ENCODE measurements at regions not wholly inside any gene's neighbourhood (a gene's known extent, or its start where the extent isn't known, plus 50 kb on each side); places are given as distances from the start of the nearest gene placed in this dataset.

DNA sequence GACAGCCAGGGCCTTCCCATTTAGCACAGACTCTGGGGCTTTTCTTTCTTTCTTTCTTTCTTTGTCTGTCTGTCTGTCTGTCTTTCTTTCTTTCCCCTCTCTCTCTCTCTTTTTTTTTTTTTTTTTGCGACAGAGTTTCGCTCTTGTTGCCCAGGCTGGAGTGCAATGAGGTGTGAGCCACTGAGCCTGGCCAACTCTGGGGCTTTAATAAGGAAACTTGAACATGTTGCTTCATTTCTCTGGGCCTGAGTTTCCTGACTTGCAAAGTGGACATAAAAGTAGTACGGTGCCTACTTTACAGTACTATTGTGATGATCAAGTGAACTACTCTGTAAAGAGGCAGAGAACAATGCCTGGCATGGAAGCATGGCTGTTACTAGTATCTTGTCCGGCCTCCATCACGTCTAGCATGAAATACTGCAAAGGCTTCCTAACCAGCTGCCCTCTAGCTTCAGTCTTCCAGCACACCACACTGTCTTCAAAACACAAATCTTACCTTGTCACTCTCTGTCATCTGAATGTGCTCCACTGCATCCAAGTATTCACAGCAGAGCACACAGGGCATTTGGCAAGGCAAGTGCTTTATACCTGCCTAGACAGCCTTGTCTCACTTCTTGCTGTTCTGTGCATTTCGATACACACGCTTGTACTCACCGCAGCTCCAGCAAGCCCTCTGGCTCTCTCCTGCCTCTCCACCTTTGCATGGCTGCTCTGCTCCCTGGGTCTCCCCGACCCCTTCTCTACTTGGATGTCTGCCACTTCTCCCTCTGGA, 96.7 kb downstream of the IRF2BPL start:
- H3K4me3 Mint-ChIP-seq: no peak overlapping the region
- POLR2A ChIA-PET: no interaction called here

DNA sequence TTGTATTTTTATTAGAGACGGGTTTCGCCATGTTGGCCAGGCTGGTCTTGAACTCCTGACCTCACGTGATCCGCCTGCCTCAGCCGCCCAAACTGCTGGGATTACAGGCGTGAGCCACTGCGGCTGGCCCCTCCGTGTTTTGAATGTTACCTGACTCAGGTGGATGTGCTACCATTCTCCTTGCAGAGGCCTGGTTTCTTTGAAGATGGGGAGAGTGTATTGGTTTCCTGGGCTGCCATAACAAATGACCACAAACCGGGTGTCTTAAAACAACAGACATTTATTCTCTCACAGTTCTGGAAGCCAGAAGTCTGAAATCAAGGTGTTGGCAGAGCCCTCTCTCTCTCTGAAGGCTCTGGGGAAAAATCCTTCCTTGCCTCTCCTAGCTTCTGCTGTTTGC, 98.0 kb downstream of the IRF2BPL start:
- H3K36me3 Mint-ChIP-seq (ENCODE audit: low read depth): no peaks in the 10 kb centered on the region
- peak overlapping the region; percentile 52 for H3K4me3 Mint-ChIP-seq
- ChIA-PET CTCF (interaction anchor here (0.9 to 2.7 kb wide), 9 partner anchors 9 to 112 kb away, joined by 3 to 18 read pairs (median 5); no protein-coding TSS in a partner anchor), POLR2A (interaction anchor here (0.8 kb wide), 1 partner anchor 25 kb away, joined by 3 read pairs; no protein-coding TSS in a partner anchor)
- H3K4me1 Mint-ChIP-seq: peaks cover 80% of the 10 kb centered on the region
- peak; percentile 36 for DNase-seq
- H3K27me3 Mint-ChIP-seq: no peaks in the 10 kb centered on the region
- no peaks in the 10 kb centered on the region for H3K9me3 Mint-ChIP-seq
- H3K27ac Mint-ChIP-seq: peak overlapping the region; percentile 91

More for the DNA sequence above, 96.7 kb downstream of the IRF2BPL start:
- H3K36me3 Mint-ChIP-seq (ENCODE audit: low read depth): no peaks in the 10 kb centered on the region
- no peak for DNase-seq
- H3K27me3 Mint-ChIP-seq: no peaks in the 10 kb centered on the region
- CTCF ChIA-PET: interaction anchor here (0.9 to 2.4 kb wide), 5 partner anchors 9 to 19 kb away, joined by 3 to 12 read pairs (median 4); no protein-coding TSS in a partner anchor
- H3K27ac Mint-ChIP-seq: peak overlapping the region; percentile 78
- no peaks in the 10 kb centered on the region for H3K9me3 Mint-ChIP-seq
- H3K4me1 Mint-ChIP-seq: peaks cover 69% of the 10 kb centered on the region

GRCh38 chr14:76929927-76930326, 98.6 kb downstream of the IRF2BPL start:
- H3K9me3 Mint-ChIP-seq: no peaks in the 10 kb centered on the region
- H3K27ac Mint-ChIP-seq: peak overlapping the region; percentile 91
- peaks cover 85% of the 10 kb centered on the region for H3K4me1 Mint-ChIP-seq
- ChIA-PET CTCF (interaction anchor here (0.7 to 2.7 kb wide), 10 partner anchors 9 to 112 kb away, joined by 3 to 18 read pairs (median 5); no protein-coding TSS in a partner anchor), POLR2A (interaction anchor here (0.5 to 0.8 kb wide), 2 partner anchors 25 to 28 kb away, joined by 3 read pairs; no protein-coding TSS in a partner anchor)
- H3K27me3 Mint-ChIP-seq: no peaks in the 10 kb centered on the region
- DNase-seq: peak; percentile 88
- H3K4me3 Mint-ChIP-seq: peak overlapping the region; percentile 52
- H3K36me3 Mint-ChIP-seq (ENCODE audit: low read depth): no peaks in the 10 kb centered on the region

- no peak overlapping the region for H3K4me3 Mint-ChIP-seq
Measured at GRCh38 chr14:76927971-76928700, 100.4 kb downstream of the IRF2BPL start.

GRCh38 chr14:76926521-76927251, 100.5 kb downstream of the LRRC74A start:
- Mint-ChIP-seq H3K4me1 (peaks cover 95% of the 10 kb centered on the region), H3K9me3 (no peaks in the 10 kb centered on the region), H3K27me3 (no peaks in the 10 kb centered on the region), H3K27ac (peak overlapping the region; percentile 91), H3K4me3 (peak overlapping the region; percentile 54), H3K36me3 (ENCODE audit: low read depth) (no peaks in the 10 kb centered on the region)
- peak; percentile 88 for DNase-seq
- ChIA-PET CTCF (interaction anchor here (1.3 kb wide), 1 partner anchor 13 kb away, joined by 4 read pairs; no protein-coding TSS in a partner anchor), POLR2A (no interaction called here)

More at GRCh38 chr14:76927971-76928700, 100.4 kb downstream of the IRF2BPL start:
- Mint-ChIP-seq H3K27ac (peak overlapping the region; percentile 91), H3K9me3 (no peaks in the 10 kb centered on the region), H3K4me1 (peaks cover 94% of the 10 kb centered on the region), H3K27me3 (no peaks in the 10 kb centered on the region), H3K36me3 (ENCODE audit: low read depth) (no peaks in the 10 kb centered on the region)
- ChIA-PET CTCF (interaction anchor here (1.3 to 2.7 kb wide), 3 partner anchors 10 to 143 kb away, joined by 4 to 18 read pairs (median 5); no protein-coding TSS in a partner anchor), POLR2A (no interaction called here)
- DNase-seq: no peak

DNA sequence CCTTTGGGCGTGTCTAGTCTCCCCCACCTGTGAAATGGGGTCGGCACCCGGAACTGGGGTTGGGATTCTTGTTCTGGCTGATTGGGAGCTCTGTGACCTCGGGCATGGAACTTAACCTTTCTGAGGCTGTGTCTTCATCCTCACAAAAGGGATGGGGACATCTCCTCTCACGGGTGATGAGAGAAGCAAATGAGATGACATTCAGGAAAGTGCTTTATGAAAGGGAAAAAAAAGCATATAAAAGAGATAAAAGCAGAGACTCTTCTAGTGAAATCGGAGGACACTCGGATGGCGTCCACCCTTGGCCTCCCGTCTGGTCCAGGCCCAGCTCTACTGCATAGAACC, 98.9 kb downstream of the LRRC74A start:
- DNase-seq: no peak
- Mint-ChIP-seq H3K4me1 (peaks cover 93% of the 10 kb centered on the region), H3K4me3 (no peak overlapping the region), H3K27ac (peak overlapping the region; percentile 91), H3K36me3 (ENCODE audit: low read depth) (no peaks in the 10 kb centered on the region), H3K27me3 (no peaks in the 10 kb centered on the region), H3K9me3 (no peaks in the 10 kb centered on the region)
- POLR2A ChIA-PET: no interaction called here
- CTCF ChIA-PET: interaction anchor here (0.8 to 4.4 kb wide), 5 partner anchors 12 to 146 kb away, joined by 3 to 33 read pairs (median 4); no protein-coding TSS in a partner anchor

DNA sequence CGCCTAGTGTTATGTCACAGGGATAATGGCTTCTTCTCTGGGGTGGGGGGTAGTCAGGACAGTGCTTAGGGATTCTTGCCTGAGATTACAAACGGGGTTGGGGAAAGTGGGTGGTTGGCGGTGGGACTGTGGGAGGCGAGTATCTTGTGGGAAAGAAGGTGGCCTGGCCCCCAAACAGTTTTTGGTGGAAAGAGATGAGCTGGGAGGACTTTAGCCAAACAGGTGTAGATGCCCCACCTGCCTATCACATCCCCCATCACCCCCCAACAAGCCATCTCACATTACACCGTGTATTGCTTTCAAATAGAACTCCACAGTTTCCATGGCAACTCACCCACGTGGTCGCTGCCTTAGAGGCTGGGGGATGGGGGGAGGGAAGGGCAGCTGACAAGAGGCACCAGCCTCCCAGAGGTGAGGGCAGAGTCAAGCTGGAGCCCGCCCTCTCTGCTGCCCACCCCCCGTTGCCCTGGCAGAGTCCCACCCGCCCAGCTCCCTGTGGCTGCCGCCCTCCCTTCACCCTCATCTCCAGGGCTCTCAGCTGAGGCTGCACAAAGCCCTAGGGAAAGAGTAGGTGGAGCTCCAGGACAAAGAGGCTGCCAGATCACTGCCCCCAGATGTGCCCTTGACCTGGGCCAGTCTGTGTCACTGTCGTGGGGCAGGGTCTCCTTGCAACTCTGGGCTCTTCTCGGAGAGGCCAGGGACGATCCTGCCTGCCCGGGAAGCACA, 98.3 kb downstream of the LRRC74A start:
- H3K9me3 Mint-ChIP-seq: no peaks in the 10 kb centered on the region
- no peak overlapping the region for H3K4me3 Mint-ChIP-seq
- ChIA-PET CTCF (interaction anchor here (0.8 to 4.4 kb wide), 6 partner anchors 10 to 146 kb away, joined by 3 to 33 read pairs (median 4); no protein-coding TSS in a partner anchor), POLR2A (no interaction called here)
- H3K36me3 Mint-ChIP-seq (ENCODE audit: low read depth): no peaks in the 10 kb centered on the region
- peak overlapping the region; percentile 91 for H3K27ac Mint-ChIP-seq
- DNase-seq: peak; percentile 64
- H3K27me3 Mint-ChIP-seq: no peaks in the 10 kb centered on the region
- peaks cover 93% of the 10 kb centered on the region for H3K4me1 Mint-ChIP-seq

DNA sequence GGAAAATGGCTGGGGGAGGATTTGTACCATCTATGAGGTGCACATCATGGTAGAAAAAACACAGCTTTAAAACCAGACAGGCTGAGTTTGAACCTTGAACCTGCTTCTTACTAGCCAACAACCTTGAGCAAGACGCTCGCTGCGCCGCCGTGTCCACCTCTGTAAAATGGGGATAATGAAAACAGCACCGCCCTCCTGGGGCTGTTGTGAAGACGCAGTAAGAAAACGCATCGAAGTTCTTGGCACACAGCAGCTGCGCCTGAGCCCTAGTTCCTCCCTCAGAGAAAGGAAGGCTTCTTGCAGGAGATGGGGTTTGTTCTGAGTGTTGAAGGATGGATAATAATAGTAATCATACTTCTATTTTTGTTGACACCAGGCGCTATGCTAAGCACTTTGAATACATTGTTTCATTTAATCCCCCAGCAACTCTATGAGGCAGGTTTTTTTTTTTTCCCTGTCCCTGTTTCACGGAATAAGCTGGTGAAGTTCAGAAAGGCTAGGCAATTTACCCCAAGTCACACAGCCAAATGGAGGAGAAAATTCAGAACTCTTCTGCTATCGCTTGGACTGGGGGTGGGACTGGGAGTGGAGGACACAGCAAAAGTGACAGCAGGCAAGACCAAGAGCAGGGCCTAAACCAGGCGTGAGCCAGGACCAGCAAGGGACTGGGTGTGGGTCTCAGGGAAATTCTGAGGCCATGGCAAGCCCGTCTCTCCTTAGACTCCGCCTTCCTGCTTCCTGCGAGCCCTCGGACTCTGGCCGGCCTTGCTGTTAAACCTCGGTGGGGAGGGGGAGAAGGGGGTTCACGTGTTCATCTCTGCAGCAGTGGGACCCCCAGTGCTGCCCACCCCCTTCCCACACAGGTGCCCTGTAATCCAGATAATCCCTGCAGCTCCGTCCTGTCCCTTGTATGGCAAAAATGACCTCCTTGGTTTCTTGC, 97.5 kb downstream of the LRRC74A start:
- no peak overlapping the region for H3K4me3 Mint-ChIP-seq
- POLR2A ChIA-PET: no interaction called here
- H3K27ac Mint-ChIP-seq: peak overlapping the region; percentile 75
- peaks cover 91% of the 10 kb centered on the region for H3K4me1 Mint-ChIP-seq
- no peak for DNase-seq
- no peaks in the 10 kb centered on the region for H3K9me3 Mint-ChIP-seq
- H3K36me3 Mint-ChIP-seq (ENCODE audit: low read depth): no peaks in the 10 kb centered on the region
- no peaks in the 10 kb centered on the region for H3K27me3 Mint-ChIP-seq
- CTCF ChIA-PET: interaction anchor here (0.8 to 4.4 kb wide), 8 partner anchors 11 to 55 kb away, joined by 3 to 33 read pairs (median 4); no protein-coding TSS in a partner anchor

- CTCF ChIA-PET: interaction anchor here (0.5 to 4.4 kb wide), 7 partner anchors 9 to 93 kb away, joined by 3 to 33 read pairs (median 3); no protein-coding TSS in a partner anchor
- no peaks in the 10 kb centered on the region for H3K9me3 Mint-ChIP-seq
Measured at GRCh38 chr14:76922584-76922983, 96.4 kb downstream of the LRRC74A start.

DNA sequence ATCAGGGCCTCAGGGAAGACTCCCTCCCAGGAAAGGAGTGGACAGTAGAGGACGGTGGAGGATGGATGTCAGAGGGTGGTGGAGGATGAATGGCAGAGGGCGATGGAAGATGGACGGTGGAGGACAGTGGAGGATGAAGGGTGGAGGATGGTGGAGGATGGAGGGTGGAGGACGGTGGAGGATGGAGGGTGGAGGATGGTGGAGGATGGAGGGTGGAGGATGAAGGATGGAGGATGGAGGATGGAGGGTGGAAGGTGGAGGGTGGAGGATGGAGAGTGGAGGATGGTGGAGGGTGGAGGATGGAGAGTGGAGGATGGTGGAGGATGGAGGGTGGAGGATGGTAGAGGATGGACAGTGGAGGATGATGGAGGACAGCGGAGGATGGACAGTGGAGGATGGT, 95.9 kb downstream of the LRRC74A start:
- Mint-ChIP-seq H3K27me3 (no peaks in the 10 kb centered on the region), H3K9me3 (no peaks in the 10 kb centered on the region), H3K4me1 (peaks cover 87% of the 10 kb centered on the region), H3K36me3 (ENCODE audit: low read depth) (no peaks in the 10 kb centered on the region), H3K27ac (no peak overlapping the region), H3K4me3 (no peak overlapping the region)
- DNase-seq: no peak
- POLR2A ChIA-PET: interaction anchor here (1.0 kb wide), 1 partner anchor 106 kb away, joined by 3 read pairs; no protein-coding TSS in a partner anchor
- CTCF ChIA-PET: interaction anchor here (0.5 to 4.4 kb wide), 4 partner anchors 9 to 93 kb away, joined by 3 to 33 read pairs (median 3); no protein-coding TSS in a partner anchor

More at GRCh38 chr14:76922584-76922983, 96.4 kb downstream of the LRRC74A start:
- Mint-ChIP-seq H3K27ac (peak overlapping the region; percentile 64), H3K4me3 (no peak overlapping the region), H3K4me1 (peaks cover 92% of the 10 kb centered on the region), H3K36me3 (ENCODE audit: low read depth) (no peaks in the 10 kb centered on the region), H3K27me3 (no peaks in the 10 kb centered on the region)
- no peak for DNase-seq
- POLR2A ChIA-PET: interaction anchor here (1.0 kb wide), 1 partner anchor 105 kb away, joined by 3 read pairs; no protein-coding TSS in a partner anchor

DNA sequence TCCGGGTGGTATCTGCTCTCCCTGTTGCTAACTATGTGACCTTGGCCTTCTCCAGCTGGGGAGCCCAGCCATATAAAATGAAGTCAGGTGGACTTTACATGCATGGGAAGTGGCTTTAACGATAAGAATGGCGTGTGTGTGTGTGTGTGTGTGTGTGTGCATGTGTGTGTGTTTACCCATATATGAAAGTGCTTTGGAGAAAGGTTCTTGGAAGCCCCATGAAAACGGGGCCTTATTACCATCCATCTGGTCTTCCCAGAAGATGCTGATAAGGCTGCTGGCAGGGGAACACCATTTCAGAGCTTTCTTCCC, 94.8 kb downstream of the LRRC74A start:
- ChIA-PET POLR2A (no interaction called here), CTCF (interaction anchor here (1.2 to 4.4 kb wide), 8 partner anchors 8 to 139 kb away, joined by 3 to 33 read pairs (median 4); no protein-coding TSS in a partner anchor)
- no peaks in the 10 kb centered on the region for H3K36me3 Mint-ChIP-seq (ENCODE audit: low read depth)
- peaks cover 82% of the 10 kb centered on the region for H3K4me1 Mint-ChIP-seq
- no peak overlapping the region for H3K27ac Mint-ChIP-seq
- H3K27me3 Mint-ChIP-seq: no peaks in the 10 kb centered on the region
- H3K9me3 Mint-ChIP-seq: no peaks in the 10 kb centered on the region
- DNase-seq: no peak
- no peak overlapping the region for H3K4me3 Mint-ChIP-seq
